ENCODE measurements at regions not wholly inside any gene's neighbourhood (a gene's known extent, or its start where the extent isn't known, plus 50 kb on each side); places are given as distances from the start of the nearest gene placed in this dataset.
"Not testable (repeated sequence)": the region's sequence is repeated elsewhere in the genome, so short reads cannot be mapped to it uniquely, and the experiment has no call there.

DNA sequence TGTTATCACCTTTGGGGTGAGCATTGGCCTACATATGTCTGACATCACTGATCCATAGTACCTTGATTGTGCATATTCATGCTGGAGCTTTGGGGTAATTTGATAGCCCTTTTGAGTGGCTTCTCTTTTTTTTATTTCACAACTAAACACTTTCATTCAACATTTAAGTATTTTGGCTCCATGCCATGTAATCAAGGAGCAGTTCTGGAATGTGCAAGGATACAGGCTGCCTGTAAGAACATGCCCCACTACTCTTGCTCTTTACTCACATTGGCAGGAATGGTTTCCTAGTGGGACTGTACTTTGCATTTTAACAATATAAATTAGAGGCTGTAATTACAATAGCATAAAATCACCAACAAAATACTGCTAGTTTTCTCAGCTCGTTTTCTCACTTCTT lies 300.7 kb upstream of the SPAG17 start:
- intact Hi-C loops (cut with DNase I) = no loop called here
- ATAC-seq (ENCODE audit: poor library complexity) = no peak
- DNase-seq = no peak

DNA sequence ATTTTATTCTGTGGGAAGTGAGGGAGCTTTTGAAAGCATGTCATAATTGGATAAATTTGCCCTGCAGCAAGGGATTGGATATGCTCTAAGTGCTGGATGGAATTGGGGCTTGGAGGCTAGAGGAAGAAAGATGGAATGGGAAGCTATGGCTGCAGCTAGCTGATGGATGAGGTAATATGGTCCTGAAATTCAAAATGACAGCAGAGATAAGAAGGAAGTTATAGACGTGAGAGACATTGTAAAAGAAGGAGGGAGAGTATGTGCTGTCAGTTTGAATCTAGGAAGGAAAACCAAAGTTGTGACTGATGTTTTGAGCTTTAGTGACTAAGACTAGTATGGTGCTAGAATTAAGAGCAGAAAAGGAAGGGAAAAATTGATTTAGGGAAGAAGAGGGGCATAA lies 299.9 kb upstream of the SPAG17 start:
- intact Hi-C loops (cut with DNase I) = no loop called here
- no peak for ATAC-seq (ENCODE audit: poor library complexity)

GRCh38 chr1:118483245-118484006 lies 298.4 kb upstream of the SPAG17 start:
- ATAC-seq (ENCODE audit: poor library complexity) = no peak
- no peak for DNase-seq
- intact Hi-C loops (cut with DNase I) = no loop called here

More for the DNA sequence above, 299.9 kb upstream of the SPAG17 start:
- DNase-seq = no peak

DNA sequence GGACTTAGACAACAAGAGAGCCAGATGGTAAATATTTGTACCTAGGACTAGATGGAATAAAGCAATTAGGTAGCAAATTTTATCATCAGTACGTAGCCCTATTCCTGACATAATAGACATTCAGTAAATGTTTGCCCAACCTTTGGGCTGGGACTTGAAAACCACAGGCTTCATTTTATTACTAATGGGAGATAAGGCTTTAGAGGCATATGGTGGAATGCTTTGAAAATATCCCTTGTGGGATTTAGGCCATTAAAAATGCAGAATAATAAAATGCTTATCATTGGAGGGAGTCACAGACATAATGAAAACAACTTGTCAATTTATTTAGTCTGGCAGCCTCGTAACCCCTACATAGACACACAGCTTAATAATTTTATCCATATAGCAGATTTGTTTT lies 296.1 kb upstream of the SPAG17 start:
- intact Hi-C loops (cut with DNase I) = no loop called here
- DNase-seq (no peak), ATAC-seq (ENCODE audit: poor library complexity) (no peak)

DNA sequence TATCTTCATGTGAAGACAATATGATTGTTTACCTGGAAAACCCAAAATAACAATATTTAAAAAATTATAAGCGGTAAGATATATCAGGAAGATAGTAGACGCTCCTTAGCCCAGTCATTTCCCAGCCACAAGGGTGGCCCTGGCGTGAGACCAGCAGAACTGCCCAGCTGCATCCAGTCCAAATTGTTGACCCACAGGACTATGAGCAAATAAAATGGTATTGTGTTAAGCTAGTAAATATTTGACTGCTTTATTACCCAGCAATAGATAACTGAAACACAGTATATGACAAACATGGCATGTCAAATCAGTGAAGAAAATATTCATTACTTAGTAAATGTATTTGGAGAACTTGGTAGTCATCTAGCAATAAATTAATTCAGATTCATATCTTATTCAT lies 294.3 kb upstream of the SPAG17 start:
- intact Hi-C loops (cut with DNase I) = no loop called here
- no peak for DNase-seq
- no peak for ATAC-seq (ENCODE audit: poor library complexity)

DNA sequence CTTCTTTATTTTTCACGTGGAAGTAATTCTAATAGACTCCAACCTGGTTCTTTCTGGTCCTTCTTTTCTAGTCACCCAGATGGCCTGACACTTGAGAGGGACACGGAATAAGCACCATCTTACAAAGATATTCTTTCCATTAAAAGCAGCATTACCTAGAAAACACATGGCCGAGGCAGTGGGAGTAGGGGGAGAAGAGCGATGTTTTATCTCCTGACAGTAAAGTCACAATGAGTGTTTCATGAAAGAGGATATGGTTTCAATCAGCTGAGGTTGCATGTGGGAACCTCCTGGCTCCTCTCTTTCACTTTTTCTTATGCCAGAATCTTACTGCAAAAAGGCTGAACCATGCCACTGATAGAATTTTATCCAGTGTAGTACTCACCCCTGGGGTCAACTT lies 288.8 kb upstream of the SPAG17 start:
- ATAC-seq (ENCODE audit: poor library complexity) (no peak), DNase-seq (no peak)
- intact Hi-C loops (cut with DNase I) = no loop called here

DNA sequence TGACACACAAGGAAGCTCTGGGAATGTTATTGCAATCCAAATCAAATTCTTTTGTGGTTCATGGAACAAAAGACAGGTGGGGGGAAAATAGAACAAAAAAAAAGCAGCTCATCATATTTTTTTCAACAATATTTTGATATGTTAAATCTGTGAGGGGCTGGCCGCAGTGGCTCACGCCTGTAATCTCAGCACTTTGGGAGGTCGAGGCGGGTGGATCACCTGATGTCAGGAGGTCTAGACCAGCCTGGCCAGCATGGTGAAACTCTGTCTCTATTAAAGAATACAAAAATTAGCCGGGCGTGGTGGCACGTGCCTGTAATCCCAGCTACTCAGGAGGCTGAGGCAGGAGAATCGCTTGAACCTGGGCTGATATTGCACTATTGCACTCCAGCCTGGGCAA lies 279.4 kb upstream of the SPAG17 start:
- intact Hi-C loops (cut with DNase I); DNase-seq; ATAC-seq (ENCODE audit: poor library complexity): not testable (repeated sequence)

- ATAC-seq (ENCODE audit: poor library complexity) (no peak), DNase-seq (no peak)
- intact Hi-C loops (cut with DNase I) = no loop called here
Observed at GRCh38 chr1:118461154-118461553, 276.1 kb upstream of the SPAG17 start.

GRCh38 chr1:118459871-118460270 lies 274.8 kb upstream of the SPAG17 start:
- intact Hi-C loops (cut with DNase I) = no loop called here
- DNase-seq (no peak), ATAC-seq (ENCODE audit: poor library complexity) (no peak)

GRCh38 chr1:118453856-118454255 lies 268.8 kb upstream of the SPAG17 start:
- ATAC-seq (ENCODE audit: poor library complexity); intact Hi-C loops (cut with DNase I); DNase-seq: not testable (repeated sequence)

GRCh38 chr1:118445156-118445555 lies 260.1 kb upstream of the SPAG17 start:
- DNase-seq (no peak), ATAC-seq (ENCODE audit: poor library complexity) (no peak)
- intact Hi-C loops (cut with DNase I) = no loop called here

DNA sequence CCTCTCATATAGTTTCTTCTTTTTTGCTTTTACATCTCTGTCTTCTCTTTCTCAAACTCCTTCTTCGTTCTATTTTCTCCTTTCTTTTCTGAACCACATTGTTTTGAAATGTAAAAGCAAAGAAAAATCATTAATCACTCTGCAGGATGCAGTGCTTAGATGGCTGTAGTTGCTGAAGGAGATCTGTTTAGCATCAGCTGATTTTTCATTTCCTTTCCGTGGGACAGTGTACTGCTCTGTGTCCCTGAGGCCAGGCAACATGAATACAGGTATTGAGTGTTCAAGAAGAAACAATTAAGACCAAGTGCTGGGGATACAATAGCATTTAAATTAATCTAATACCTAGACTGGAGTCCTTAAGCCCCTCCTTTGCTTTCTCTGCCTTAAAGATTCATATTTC lies 257.2 kb upstream of the SPAG17 start:
- intact Hi-C loops (cut with DNase I) = no loop called here
- ATAC-seq (ENCODE audit: poor library complexity) (no peak), DNase-seq (no peak)

DNA sequence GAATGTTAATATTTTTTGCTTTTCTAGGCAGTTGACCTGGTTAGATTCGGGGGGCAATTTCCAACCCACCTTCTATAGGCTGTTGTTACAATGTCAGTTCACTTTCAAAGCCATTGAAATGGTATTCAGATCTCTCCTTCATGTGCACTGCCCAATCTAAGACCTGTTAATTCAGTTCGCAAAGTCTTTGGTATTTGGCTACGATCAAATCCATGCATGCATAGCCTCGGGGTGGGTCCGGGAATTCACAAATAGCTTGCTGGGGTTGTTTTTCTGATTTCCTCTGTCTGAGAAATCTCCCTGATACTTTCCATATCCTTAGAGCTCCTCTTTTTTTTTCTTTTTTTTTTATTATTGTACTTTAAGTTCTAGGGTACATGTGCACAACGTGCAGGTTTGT lies 252.6 kb upstream of the SPAG17 start:
- ATAC-seq (ENCODE audit: poor library complexity) = no peak
- intact Hi-C loops (cut with DNase I) = no loop called here
- no peak for DNase-seq

DNA sequence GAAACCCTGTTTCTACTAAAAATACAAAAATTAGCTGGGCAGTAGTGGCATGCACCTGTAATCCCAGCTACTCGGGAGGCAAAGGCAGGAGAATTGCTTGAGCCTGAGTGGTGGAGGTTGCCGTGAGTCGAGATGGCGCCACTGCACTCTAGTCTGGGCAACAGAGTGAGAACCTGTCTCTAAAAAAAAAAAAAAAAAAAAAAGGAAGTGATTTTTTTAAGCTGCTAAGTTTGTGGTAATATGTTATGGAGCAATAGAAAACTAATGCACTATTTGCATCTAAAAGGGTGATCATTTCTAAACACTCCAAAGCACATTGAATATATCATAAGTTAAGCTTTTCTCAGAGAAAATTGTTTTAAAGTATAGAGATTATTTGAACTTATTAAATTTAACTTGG lies 244.8 kb upstream of the SPAG17 start:
- intact Hi-C loops (cut with DNase I) = no loop called here
- no peak for ATAC-seq (ENCODE audit: poor library complexity)

DNA sequence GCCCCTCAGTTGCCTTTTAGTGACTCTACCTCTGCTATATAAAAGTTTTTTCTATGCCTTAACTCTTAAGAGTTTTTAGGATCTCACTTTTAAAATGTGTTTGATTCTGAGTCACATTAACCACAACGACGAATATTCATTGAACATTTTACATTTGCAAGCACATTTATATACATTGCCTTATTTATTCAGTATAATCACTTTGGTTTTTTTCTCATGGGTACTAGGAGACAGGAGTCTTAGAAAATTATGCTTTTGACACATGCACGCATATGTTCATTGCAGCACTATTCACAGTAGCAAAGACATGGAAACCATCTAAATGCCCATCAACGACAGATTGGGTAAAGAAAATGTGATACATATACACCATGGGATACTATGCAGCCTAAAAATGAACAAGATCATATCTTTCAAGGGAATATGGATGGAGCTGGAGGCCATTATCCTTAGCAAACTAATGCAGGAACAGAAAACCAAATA lies 236.9 kb upstream of the SPAG17 start:
- intact Hi-C loops (cut with DNase I) = no loop called here
- ATAC-seq (ENCODE audit: poor library complexity) = no peak
- DNase-seq = no peak

More for the DNA sequence above, 244.8 kb upstream of the SPAG17 start:
- no peak for DNase-seq

- ATAC-seq (ENCODE audit: poor library complexity) (no peak), DNase-seq (no peak)
- intact Hi-C loops (cut with DNase I) = no loop called here
Observed at GRCh38 chr1:118404024-118404423, 219.0 kb upstream of the SPAG17 start.

GRCh38 chr1:118397496-118397859 lies 212.4 kb upstream of the SPAG17 start:
- DNase-seq (no peak), ATAC-seq (ENCODE audit: poor library complexity) (no peak)
- intact Hi-C loops (cut with DNase I) = no loop called here

GRCh38 chr1:118396829-118397495 lies 211.9 kb upstream of the SPAG17 start:
- DNase-seq = no peak
- peak; percentile 90 for ATAC-seq (ENCODE audit: poor library complexity)
- intact Hi-C loops (cut with DNase I) = no loop called here

- DNase-seq (no peak), ATAC-seq (ENCODE audit: poor library complexity) (no peak)
- intact Hi-C loops (cut with DNase I) = no loop called here
Observed at GRCh38 chr1:118396279-118396678, 211.3 kb upstream of the SPAG17 start.

DNA sequence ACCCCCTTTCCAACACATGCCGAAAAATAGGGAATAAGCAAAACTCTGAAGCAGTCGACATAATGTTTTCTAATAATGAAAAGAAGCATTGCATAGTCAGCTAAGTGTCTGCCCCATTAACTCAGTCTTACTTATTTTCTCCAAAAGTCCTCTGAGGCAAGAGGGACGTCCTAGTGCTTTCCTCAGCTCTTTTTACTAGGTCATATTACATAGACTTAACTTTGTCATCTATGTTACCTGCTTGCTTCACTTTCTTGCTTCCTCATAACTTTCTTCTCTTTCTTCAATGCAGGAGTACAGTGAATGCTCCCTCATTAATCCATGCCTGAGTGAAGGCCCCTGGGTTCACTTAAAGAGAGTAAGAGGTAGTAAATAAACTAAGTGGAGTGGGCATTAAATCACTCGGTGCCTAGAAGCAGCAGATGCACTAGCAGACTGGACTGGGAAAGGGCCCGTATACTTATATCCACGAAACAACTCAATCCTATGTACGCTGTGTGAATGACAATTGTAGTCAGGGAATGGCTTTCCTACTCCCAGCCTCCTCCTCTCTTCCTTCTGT lies 210.5 kb upstream of the SPAG17 start:
- intact Hi-C loops (cut with DNase I) = no loop called here
- DNase-seq (no peak), ATAC-seq (ENCODE audit: poor library complexity) (no peak)

Data from Right ventricle myocardium superior (tissue), 1 donor.